ENCODE measurements at regions not wholly inside any gene's neighbourhood (a gene's known extent, or its start where the extent isn't known, plus 50 kb on each side); places are given as distances from the start of the nearest gene placed in this dataset.

DNA sequence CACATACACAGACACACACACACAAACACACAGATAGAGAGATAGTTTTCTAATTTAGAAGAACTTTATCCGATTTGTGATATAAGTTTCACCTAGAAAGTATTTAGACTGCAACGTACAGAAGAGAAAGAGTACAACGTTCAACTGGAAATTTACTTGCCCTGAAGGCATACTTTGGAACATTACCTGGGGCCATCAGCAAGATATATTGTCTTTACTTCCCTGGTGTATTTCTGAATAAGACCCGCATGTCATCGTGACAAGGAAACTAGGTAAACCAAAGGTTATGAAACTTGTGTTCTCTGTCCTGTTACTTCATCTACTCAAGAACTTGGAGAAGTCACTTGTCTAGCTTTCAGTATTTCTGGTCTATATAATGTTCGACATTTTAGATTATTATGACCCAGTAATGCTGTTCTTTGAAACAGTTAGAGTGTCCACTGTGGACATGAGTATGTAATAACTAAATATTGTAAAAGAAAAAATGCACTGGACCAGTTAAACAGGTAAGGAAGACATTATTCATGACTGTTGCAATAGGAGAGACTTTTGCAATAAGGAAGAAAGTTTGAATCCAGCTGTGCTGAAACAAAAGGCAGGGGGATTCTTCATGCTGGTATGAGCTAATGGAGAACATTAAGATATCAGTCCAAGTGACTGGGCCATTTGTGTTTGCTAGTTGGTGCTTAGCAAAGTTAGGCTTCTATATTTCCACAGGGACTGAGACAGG lies 1791.1 kb downstream of the MAT2B start:
- TF ChIP-seq, protein P1, sequence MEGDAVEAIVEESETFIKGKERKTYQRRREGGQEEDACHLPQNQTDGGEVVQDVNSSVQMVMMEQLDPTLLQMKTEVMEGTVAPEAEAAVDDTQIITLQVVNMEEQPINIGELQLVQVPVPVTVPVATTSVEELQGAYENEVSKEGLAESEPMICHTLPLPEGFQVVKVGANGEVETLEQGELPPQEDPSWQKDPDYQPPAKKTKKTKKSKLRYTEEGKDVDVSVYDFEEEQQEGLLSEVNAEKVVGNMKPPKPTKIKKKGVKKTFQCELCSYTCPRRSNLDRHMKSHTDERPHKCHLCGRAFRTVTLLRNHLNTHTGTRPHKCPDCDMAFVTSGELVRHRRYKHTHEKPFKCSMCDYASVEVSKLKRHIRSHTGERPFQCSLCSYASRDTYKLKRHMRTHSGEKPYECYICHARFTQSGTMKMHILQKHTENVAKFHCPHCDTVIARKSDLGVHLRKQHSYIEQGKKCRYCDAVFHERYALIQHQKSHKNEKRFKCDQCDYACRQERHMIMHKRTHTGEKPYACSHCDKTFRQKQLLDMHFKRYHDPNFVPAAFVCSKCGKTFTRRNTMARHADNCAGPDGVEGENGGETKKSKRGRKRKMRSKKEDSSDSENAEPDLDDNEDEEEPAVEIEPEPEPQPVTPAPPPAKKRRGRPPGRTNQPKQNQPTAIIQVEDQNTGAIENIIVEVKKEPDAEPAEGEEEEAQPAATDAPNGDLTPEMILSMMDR (IDR thresholded peaks at IDR 0.05; ENCODE audit: extremely low read depth in 1 of 2, insufficient read depth in 1 of 2, low read depth in 1 of 2, low read length in 2 of 2): no peak
- TF ChIP-seq POLR2A (IDR thresholded peaks at IDR 0.05; ENCODE audit: low read depth, low read length) (no peak), POLR2AphosphoS5 (IDR thresholded peaks at IDR 0.05; ENCODE audit: insufficient read depth, low read depth, low read length) (no peak), EZH2 (IDR thresholded peaks at IDR 0.05; ENCODE audit: borderline replicate concordance, low read depth, low read length, severe bottlenecking) (no peak), GATA2 (IDR thresholded peaks at IDR 0.05; ENCODE audit: insufficient read depth, insufficient read length, low read depth, low read length) (no peak), MYC (IDR thresholded peaks at IDR 0.05; ENCODE audit: low read depth, low read length) (no peak)
- TF ChIP-seq, protein P2, sequence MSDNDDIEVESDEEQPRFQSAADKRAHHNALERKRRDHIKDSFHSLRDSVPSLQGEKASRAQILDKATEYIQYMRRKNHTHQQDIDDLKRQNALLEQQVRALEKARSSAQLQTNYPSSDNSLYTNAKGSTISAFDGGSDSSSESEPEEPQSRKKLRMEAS (IDR thresholded peaks at IDR 0.05; ENCODE audit: insufficient read depth, insufficient read length): no peak

All from endothelial cell of umbilical vein (primary cell).